Ovary (tissue), 3 donors: ENCODE measurements at regions not wholly inside any gene's neighbourhood (a gene's known extent, or its start where the extent isn't known, plus 50 kb on each side); places are given as distances from the start of the nearest gene placed in this dataset.

ENCODE experiments used
- CTCF ChIP-seq, 3 donors: fragments of 450-650 bp in 2 of 3; fragments of 200-600 bp in 1 of 3; IDR thresholded peaks; one replicate each; pipeline versions ENCODE4 v1.5.1 to v1.8.0; 2016 to 2022; ENCODE audit warnings: antibody characterized with exemption in 3 of 3, mild to moderate bottlenecking in 1 of 3
- EP300 ChIP-seq: sonication (generic); formaldehyde crosslinking; IDR thresholded peaks from one replicate; pipeline ENCODE4 v1.6.1; 2017; ENCODE audit warnings: antibody characterized with exemption
- POLR2A ChIP-seq: fragments of 450-650 bp; IDR thresholded peaks from one replicate; pipeline ENCODE4 v1.6.1; 2017; ENCODE audit warnings: antibody characterized with exemption, mild to moderate bottlenecking, moderate library complexity
- donor health status: DM: no; HTN: no; CAD: no.

DNA sequence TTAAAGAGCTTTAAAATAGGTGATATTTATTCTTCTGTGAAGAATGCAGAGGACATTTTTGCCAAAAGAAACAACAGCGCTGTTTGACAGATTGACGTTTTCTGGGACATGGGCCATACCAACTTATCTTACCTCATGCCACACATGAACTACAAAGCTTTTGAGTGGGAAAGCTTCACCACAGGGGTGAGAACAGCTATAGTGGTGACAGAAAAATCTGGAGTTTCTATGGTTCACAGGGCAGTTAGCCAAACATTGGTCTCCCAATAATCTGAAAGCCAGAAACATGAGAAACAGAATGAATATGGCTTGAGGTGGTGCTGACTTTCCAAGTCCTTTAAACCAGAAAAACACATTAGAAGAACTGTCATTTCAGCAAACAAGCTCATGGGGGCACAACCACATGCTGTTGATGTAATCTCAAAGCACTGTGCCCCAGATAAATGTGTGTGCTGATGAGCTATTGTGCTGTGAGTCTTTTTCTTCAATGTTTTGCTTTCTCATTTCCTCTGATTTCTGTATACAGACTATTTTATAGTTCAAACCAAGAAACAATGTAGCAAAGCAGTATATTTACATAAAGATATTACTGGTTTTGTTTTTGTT is 905.4 kb downstream of the SLC16A7 start:
- TF ChIP-seq CTCF (IDR thresholded peaks at IDR 0.05) (no peak), POLR2A (no peak), EP300 (no peak)
